ENCODE measurements at regions not wholly inside any gene's neighbourhood (a gene's known extent, or its start where the extent isn't known, plus 50 kb on each side); places are given as distances from the start of the nearest gene placed in this dataset.

GRCh38 chr2:166634706-166635105, 140.7 kb upstream of the SCN7A start:
- no peak for DNase-seq

DNA sequence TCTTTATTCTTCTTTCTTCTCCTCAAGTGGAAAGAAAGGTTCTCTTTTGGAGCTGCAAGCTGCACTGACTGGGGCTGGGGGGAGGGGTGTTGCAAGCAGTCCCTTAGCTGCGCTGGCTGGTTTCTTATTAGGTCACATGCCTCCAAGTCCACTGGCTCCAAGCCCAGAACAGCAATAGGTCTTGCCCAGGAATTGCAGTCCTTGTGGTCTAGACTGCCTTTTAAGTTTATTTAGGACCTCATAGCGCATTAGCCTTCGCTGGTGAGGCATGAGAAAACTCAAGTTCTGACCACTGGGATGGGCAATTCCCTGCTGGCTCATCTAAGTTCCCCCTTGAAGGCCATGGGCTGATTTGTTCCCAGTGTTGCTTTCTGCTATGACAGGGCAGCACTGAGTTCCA, 138.6 kb upstream of the SCN7A start:
- DNase-seq, result no peak

GRCh38 chr2:166628478-166629136, 134.6 kb upstream of the SCN7A start:
- DNase-seq, result no peak

DNA sequence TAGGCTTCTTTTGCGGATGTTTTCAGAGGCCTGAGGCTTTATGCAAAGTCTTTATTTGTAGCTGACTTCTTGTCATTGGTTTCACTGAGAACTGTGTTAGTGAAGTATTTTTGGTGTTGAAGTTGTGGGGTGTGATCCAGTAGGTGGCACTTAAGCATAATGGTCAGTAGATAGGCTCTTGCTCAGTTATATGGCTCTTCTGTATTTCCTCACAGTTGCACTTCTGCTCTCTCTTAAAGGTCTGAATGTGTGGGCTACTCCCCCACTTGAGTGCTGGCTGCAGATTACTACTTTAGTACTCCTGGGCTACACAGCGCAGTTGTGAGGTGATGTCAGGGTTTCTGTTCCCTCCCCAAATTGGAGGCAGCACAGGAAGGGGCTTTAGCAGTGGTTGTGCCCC, 133.8 kb upstream of the SCN7A start:
- DNase-seq, result no peak

DNA sequence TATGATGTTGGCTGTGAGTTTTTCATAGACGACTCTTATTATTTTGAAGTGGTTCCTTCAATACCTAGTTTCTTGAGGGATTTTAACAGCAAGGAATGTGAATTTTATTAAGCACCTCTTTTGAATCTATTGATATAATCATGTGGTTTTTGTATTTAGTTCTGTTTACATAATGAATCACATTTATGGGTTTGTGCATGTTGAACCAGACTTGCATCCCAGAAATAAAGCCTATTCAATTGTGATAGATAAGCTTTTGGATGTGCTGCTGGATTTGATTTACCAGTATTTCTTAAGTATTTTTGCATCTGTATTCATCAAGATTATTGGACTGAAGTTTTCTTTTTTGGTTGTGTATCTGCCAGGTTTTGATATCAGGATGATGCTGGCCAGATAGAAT, 131.6 kb upstream of the SCN7A start:
- no peak for DNase-seq

GRCh38 chr2:166614503-166614902, 120.5 kb upstream of the SCN7A start:
- DNase-seq, result no peak

- DNase-seq, result no peak
Measured at GRCh38 chr2:166614029-166614428, 120.0 kb upstream of the SCN7A start.

- DNase-seq, result no peak
Measured at GRCh38 chr2:166613226-166613625, 119.2 kb upstream of the SCN7A start.

- DNase-seq, result no peak
Measured at GRCh38 chr2:166612214-166612613, 118.2 kb upstream of the SCN7A start.

DNA sequence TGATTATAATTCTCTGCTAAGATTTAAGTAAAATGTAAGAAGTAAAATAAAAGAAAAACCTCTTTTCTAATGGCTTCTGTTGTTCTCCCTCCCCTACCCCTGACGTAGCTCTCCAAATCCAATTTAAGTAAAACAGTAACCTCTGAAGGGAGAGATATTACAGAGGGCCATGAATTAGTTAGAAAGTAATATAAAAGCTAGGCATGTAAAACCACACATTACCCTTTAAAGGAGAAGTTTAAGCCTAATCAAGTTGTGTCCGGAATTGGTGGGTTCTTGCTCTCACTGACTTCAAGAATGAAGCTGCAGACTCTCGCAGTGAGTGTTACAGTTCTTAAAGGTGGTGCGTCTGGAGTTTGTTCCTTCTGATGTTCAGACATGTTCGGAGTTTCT, 116.9 kb upstream of the SCN7A start:
- DNase-seq, result no peak

DNA sequence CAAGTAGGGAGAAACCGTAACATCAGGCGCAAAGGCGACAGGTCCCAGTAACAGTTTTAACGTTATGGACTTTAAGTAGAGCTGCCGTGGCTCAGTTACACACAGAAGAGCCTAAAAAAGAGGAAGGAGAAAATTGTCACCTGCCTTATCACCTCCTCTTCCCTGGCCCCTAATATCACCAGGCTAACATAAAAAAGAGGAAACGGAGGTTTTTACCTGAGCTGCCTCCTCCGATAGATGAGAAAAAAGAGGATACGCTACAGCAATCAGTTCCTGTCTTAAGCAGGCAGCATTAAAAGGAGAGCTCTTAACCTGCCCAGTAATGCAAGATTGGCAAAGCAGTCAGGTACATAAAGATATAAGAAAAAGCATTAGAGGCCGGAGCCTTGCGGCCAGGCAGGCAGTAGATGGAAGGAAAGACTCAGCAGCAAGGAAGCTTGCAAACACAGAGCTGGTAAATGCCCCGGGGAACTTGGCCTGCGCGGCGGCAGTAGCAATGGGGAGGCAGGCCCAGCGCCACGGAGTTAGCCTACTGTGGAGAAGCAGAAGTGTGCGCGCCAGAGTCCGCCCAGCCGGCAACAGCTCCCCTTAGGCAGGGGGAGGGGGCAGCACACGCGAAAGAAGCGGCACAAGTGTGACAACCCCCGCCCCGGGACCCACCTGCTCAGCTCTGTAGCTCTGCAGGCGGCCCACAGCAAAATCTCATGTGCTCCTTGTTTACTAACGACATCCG, 116.3 kb upstream of the SCN7A start:
- no peak for DNase-seq

GRCh38 chr2:166609183-166609959, 115.3 kb upstream of the SCN7A start:
- no peak for DNase-seq

DNA sequence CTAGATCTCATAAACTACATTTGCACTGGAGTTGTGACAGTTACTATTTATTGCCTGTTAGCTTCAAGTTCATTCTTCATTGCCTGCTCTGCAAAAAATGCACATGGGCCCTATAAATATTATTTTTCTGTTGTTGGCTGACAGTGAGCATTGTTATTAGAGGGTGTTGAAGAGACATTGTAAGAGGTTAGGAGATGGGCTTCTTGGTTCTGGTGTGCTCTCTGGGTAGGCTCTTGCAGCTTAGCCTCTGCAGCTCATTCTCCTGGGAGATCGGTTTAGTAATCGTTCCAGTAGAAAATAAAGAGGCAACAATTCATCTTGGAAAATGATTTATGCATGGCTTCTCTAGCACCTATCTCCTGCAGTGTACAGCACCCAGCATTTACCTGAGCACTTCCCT, 113.8 kb upstream of the SCN7A start:
- no peak for DNase-seq

DNA sequence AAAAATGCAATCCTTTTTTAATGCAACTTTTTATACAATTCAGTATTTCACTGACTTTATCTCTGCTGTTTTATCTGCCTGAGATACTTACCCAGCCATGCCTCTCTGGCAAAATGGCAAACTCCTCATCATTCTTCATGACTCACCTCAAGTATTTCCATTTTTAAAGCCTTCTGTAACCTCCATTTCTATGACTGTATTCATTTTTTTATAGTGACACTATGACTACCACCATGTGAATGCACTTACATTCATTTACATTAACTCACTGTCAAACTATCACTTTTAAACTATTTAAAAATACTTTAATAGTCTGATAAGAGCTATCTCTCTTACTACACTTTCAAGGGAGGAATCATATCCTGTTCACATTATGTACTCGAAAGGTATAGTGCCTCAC, 99.4 kb upstream of the SCN7A start:
- DNase-seq, result no peak

DNA sequence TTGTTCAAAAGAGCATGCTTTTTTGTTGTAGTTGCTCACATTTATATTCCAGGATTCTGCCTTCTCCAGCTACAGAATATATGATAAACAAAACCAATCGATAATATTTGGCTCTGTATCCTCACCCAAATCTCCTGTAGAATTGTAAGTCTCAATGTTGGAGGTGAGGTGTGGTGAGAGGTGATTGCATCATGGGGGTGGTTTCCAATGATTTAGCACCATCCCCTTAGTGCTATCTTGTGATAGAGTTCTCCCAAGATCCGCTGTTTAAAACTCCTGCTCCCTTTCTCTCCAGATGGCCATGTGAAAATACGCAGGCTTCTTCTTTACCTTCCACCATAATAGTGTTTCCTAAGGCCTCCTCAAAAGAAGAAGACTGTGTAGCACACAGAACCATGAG, 98.7 kb upstream of the SCN7A start:
- no peak for DNase-seq

DNA sequence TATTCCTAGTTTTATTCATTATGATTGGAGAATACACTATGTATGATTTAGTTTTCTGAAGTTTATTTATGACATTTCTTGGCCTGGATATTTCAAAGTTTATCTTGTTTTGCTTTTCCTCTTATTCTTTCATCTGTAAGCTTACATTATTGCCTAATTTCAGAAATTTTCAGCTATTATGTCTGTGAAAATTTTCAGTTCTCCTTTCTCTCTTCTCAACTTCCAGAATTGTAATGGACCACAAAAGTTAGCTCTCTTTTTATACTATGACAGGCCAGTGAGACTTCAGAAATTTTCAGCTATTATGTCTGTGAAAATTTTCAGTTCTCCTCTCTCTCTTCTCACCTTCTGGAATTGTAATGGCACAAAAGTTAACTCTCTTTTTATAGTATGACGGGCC, 97.2 kb upstream of the SCN7A start:
- no peak for DNase-seq

GRCh38 chr2:166573391-166573790, 79.3 kb upstream of the SCN7A start:
- DNase-seq, result no peak

GRCh38 chr2:166572937-166573336, 78.9 kb upstream of the SCN7A start:
- DNase-seq, result no peak

DNA sequence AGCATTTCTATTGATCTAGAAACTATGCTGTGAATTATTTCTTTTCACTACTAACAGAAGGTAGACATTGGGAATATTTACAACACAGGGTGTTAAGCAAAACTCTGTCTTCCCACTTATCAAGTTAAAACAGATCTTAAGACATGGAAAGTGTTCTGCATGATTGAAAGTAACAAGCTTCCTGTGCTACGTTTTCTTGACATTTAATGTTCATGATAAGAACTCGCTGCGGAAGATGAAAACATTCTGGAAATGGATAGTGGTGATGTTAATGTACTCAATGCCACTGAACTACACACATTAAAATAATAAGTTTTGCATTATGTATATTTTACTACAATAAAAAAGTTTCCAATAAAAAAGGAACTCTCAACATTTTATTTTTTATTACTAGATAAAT, 74.4 kb upstream of the SCN7A start:
- no peak for DNase-seq

GRCh38 chr2:166565501-166565900, 71.5 kb upstream of the SCN7A start:
- no peak for DNase-seq

DNA sequence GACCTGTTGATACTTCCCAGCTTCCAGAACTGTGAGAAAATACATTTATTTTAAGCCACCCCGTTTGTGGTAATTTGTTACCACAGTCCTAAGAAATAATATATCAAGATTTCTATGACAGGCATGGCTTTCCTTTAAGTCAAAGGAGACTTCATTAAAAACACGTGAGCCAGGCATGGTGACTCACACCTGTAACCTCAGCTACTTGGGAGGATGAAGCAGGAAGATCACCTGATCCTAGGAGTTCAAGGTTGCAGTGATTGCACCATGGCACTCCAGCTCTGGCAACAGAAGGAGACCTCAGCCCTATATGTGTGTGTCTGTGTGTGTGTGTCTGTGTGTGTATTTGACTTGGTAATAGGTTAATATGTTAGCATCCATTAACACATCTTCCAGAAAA, 69.8 kb upstream of the SCN7A start:
- no peak for DNase-seq

DNA sequence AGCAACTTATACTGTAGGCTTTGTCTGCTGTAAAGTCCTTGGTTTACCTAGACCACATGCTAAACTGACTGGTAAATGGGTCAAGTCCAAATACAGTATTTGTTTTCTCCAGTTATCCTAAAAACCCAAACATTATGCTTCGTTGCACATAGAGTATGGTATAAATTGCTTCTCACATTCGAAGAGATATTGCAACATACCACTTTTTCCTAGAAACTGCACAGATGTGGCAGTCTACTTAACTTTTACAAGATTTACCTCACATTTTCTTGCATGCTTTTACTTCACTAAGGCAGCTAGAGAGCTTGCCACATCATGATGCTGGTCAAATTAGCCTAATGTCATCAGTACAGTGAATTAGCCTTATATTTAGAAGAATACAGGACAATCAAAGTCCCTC, 66.0 kb upstream of the SCN7A start:
- no peak for DNase-seq

- no peak for DNase-seq
Measured at GRCh38 chr2:166550923-166551322, 56.9 kb upstream of the SCN7A start.

DNA sequence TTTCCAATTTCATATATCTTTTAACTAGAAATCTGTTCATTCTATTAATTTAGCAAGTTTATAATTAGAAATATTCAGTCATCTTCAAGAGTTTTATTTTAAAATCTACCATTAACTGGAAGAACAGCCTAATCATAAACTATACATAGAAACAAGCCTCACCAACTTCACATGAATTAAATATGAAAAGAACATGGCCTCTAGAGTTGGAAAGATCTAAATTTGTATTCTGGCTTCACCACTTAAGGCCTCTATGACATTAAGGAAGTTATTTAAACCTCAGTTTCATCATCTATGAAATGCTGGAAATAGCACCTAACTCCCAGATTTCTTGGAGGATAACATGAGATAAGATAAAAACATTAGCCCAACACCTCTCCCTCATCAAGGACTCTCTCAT, 51.4 kb upstream of the SCN7A start:
- DNase-seq, result no peak
